GM23338 (cell line): ENCODE measurements at regions not wholly inside any gene's neighbourhood (a gene's known extent, or its start where the extent isn't known, plus 50 kb on each side); places are given as distances from the start of the nearest gene placed in this dataset.

Experiments
- ATAC-seq: fragments of 200-7000 bp; cut with Tn5 transposase; 3 replicates; pipeline ENCODE4 v1.9.1; 2020
- DNase-seq: peaks from one replicate; pipeline ENCODE4 v3.0.0-alpha.2; 2015; ENCODE audit warnings: low spot score
- H2AFZ ChIP-seq: fragments of 200-600 bp; sonication (generic); 2 replicates; pipeline ENCODE4 v1.8.0; 2016; ENCODE audit warnings: antibody characterized with exemption, mild to moderate bottlenecking, moderate library complexity
- H3F3A ChIP-seq: fragments of 200-600 bp; sonication (generic); replicated peaks from 2 replicates; pipeline ENCODE4 v1.8.0; 2017; ENCODE audit warnings: antibody characterized with exemption, mixed run types, low read depth
- H3K27ac ChIP-seq: fragments of 200-600 bp; sonication (generic); 2 replicates; pipeline ENCODE4 v1.6.1; 2016; ENCODE audit warnings: low read depth
- H3K27me3 ChIP-seq: fragments of 200-600 bp; sonication (generic); 2 replicates; pipeline ENCODE4 v1.8.0; 2016; ENCODE audit warnings: mild to moderate bottlenecking, mixed run types, moderate library complexity; ENCODE audit not compliant: insufficient read depth
- H3K36me3 ChIP-seq: fragments of 200-600 bp; sonication (generic); 2 replicates; pipeline ENCODE4 v1.8.0; 2016; ENCODE audit warnings: mild to moderate bottlenecking; ENCODE audit not compliant: insufficient read depth
- H3K4me1 ChIP-seq: fragments of 200-600 bp; sonication (generic); 2 replicates; pipeline ENCODE4 v1.8.0; 2016; ENCODE audit warnings: mild to moderate bottlenecking, moderate library complexity; ENCODE audit not compliant: insufficient read depth
- H3K4me2 ChIP-seq: fragments of 200-600 bp; sonication (generic); 2 replicates; pipeline ENCODE4 v1.7.1; 2017; ENCODE audit warnings: mixed run types
- H3K4me3 ChIP-seq: fragments of 200-600 bp; sonication (generic); 2 replicates; pipeline ENCODE4 v1.6.1; 2016; ENCODE audit warnings: mixed run types
- H3K79me2 ChIP-seq: fragments of 200-600 bp; sonication (generic); replicated peaks from 2 replicates; pipeline ENCODE4 v1.8.0; 2017; ENCODE audit warnings: mild to moderate bottlenecking; ENCODE audit not compliant: insufficient read depth
- H3K9me2 ChIP-seq: fragments of 200-600 bp; sonication (generic); 2 replicates; pipeline ENCODE4 v1.8.0; 2017; ENCODE audit not compliant: insufficient read depth
- H4K20me1 ChIP-seq: fragments of 200-600 bp; sonication (generic); replicated peaks from 2 replicates; pipeline ENCODE4 v1.8.0; 2017; ENCODE audit warnings: mild to moderate bottlenecking; ENCODE audit not compliant: insufficient read depth
- H3K27ac Mint-ChIP-seq: 2 replicates; pipeline ENCODE4 v1.8.0; 2020; ENCODE audit warnings: inconsistent platforms, mild to moderate bottlenecking, moderate library complexity, mixed read lengths
- H3K27me3 Mint-ChIP-seq: 3 replicates; pipeline ENCODE4 v1.8.0; 2022; ENCODE audit warnings: low read depth, mild to moderate bottlenecking, moderate library complexity, mixed read lengths, inconsistent platforms; ENCODE audit not compliant: insufficient read depth, poor library complexity
- H3K36me3 Mint-ChIP-seq: 3 replicates; pipeline ENCODE4 v1.8.0; 2021; ENCODE audit warnings: low read depth, mild to moderate bottlenecking, inconsistent platforms, moderate library complexity, mixed read lengths
- H3K4me1 Mint-ChIP-seq: 3 replicates; pipeline ENCODE4 v1.8.0; 2020; ENCODE audit warnings: mild to moderate bottlenecking, inconsistent platforms, mixed read lengths
- H3K4me3 Mint-ChIP-seq: 3 replicates; pipeline ENCODE4 v1.8.0; 2021; ENCODE audit warnings: moderate library complexity, mild to moderate bottlenecking, inconsistent platforms, mixed read lengths
- H3K9me3 Mint-ChIP-seq: 3 replicates; pipeline ENCODE4 v1.8.0; 2020; ENCODE audit warnings: moderate library complexity, mild to moderate bottlenecking, inconsistent platforms, mixed read lengths
- CREB1 ChIP-seq: fragments of 250-450 bp; sonication (Bioruptor Pico); IDR thresholded peaks from 2 replicates; pipeline ENCODE4 v1.5.0; 2020; ENCODE audit warnings: low read depth, mild to moderate bottlenecking, moderate library complexity
- ETS1 ChIP-seq: IDR thresholded peaks from 2 replicates; pipeline ENCODE4 v1.6.1; 2016; ENCODE audit warnings: antibody characterized with exemption
- EZH2phosphoT487 ChIP-seq: fragments of 200-600 bp; sonication (generic); IDR thresholded peaks from one replicate; pipeline ENCODE4 v1.8.1; 2018; ENCODE audit warnings: antibody characterized with exemption; ENCODE audit not compliant: unreplicated experiment
- REST ChIP-seq: IDR thresholded peaks from one replicate; pipeline ENCODE4 v1.6.1; 2018; ENCODE audit warnings: antibody characterized with exemption; ENCODE audit not compliant: unreplicated experiment
- ZNF114 ChIP-seq: fragments of 250-450 bp; sonication (Bioruptor Pico); IDR thresholded peaks from 2 replicates; pipeline ENCODE4 v1.5.0; 2020; ENCODE audit warnings: mild to moderate bottlenecking, moderate library complexity
- ZNF331 ChIP-seq: fragments of 250-450 bp; sonication (Bioruptor Pico); IDR thresholded peaks from 2 replicates; pipeline ENCODE4 v1.5.0; 2020; ENCODE audit warnings: low read depth, mild to moderate bottlenecking, moderate library complexity
- ZNF462 ChIP-seq: fragments of 250-450 bp; sonication (Bioruptor Pico); IDR thresholded peaks from 2 replicates; pipeline ENCODE4 v1.5.0; 2020; ENCODE audit warnings: mild to moderate bottlenecking, moderate library complexity

GRCh38 chr2:175318542-175318941 is 137.0 kb upstream of the ATP5MC3 start (continued):
- no peak for TF ChIP-seq CREB1 (CRISPR knock-in tag)
- TF ChIP-seq ETS1, result no peak
- TF ChIP-seq ZNF462 (CRISPR knock-in tag), result no peak
- TF ChIP-seq ZNF114 (CRISPR knock-in tag), result no peak

- TF ChIP-seq ZNF331 (no peak), REST (no peak), EZH2phosphoT487 (no peak), CREB1 (CRISPR knock-in tag) (no peak)
- Mint-ChIP-seq H3K36me3 (no peaks in the 10 kb centered on the region), H3K4me3 (no peak overlapping the region), H3K27ac (no peak overlapping the region), H3K9me3 (peaks cover 3% of the 10 kb centered on the region; the same call in 1 of the 3 replicates), H3K4me1 (no peaks in the 10 kb centered on the region; the same call in 2 of the 3 replicates), H3K27me3 (peaks cover 3% of the 10 kb centered on the region)
- no peaks in the 10 kb centered on the region for H3K79me2 ChIP-seq
- ATAC-seq, result no peak
- H2AFZ ChIP-seq, result no peak overlapping the region
- H3F3A ChIP-seq, result no peaks in the 10 kb centered on the region
- H3K4me3 ChIP-seq, result no peak overlapping the region
- no peaks in the 10 kb centered on the region for H3K36me3 ChIP-seq
- no peaks in the 10 kb centered on the region for H4K20me1 ChIP-seq
- H3K4me2 ChIP-seq, result no peak overlapping the region
- H3K9me2 ChIP-seq, result peaks cover 4% of the 10 kb centered on the region; the same call in 1 of the 2 replicates
- H3K27ac ChIP-seq, result no peak overlapping the region
- no peaks in the 10 kb centered on the region for H3K27me3 ChIP-seq
- DNase-seq, result no peak
- no peaks in the 10 kb centered on the region for H3K4me1 ChIP-seq
Observed at GRCh38 chr2:175317751-175318150, 136.2 kb upstream of the ATP5MC3 start.
